ENCODE measurements at regions not wholly inside any gene's neighbourhood (a gene's known extent, or its start where the extent isn't known, plus 50 kb on each side); places are given as distances from the start of the nearest gene placed in this dataset.

- no peak for DNase-seq (ENCODE audit: low read depth in 4 of 4, low spot score in 1 of 4)
Measured at GRCh38 chr13:34294483-34295129, 476.7 kb downstream of the RFC3 start.

GRCh38 chr13:34300559-34300958, 482.6 kb downstream of the RFC3 start:
- no peak for DNase-seq (ENCODE audit: low read depth in 4 of 4, low spot score in 1 of 4)

GRCh38 chr13:34302596-34302995, 484.6 kb downstream of the RFC3 start:
- DNase-seq (ENCODE audit: low read depth in 4 of 4, low spot score in 1 of 4) = no peak

GRCh38 chr13:34303346-34303745, 485.4 kb downstream of the RFC3 start:
- no peak for DNase-seq (ENCODE audit: low read depth in 4 of 4, low spot score in 1 of 4)

- DNase-seq (ENCODE audit: low read depth in 4 of 4, low spot score in 1 of 4) = no peak
Measured at GRCh38 chr13:34307607-34308006, 489.7 kb downstream of the RFC3 start.

- no peak for DNase-seq (ENCODE audit: low read depth in 4 of 4, low spot score in 1 of 4)
Measured at GRCh38 chr13:34308725-34309124, 490.8 kb downstream of the RFC3 start.

GRCh38 chr13:34310539-34310938, 492.6 kb downstream of the RFC3 start:
- no peak for DNase-seq (ENCODE audit: low read depth in 4 of 4, low spot score in 1 of 4)

- DNase-seq (ENCODE audit: low read depth in 4 of 4, low spot score in 1 of 4) = no peak
Measured at GRCh38 chr13:34311251-34311650, 493.3 kb downstream of the RFC3 start.

GRCh38 chr13:34312578-34312977, 494.6 kb downstream of the RFC3 start:
- DNase-seq (ENCODE audit: low read depth in 4 of 4, low spot score in 1 of 4) = no peak

- DNase-seq (ENCODE audit: low read depth in 4 of 4, low spot score in 1 of 4) = no peak
Measured at GRCh38 chr13:34320084-34320483, 502.1 kb downstream of the RFC3 start.

- DNase-seq (ENCODE audit: low read depth in 4 of 4, low spot score in 1 of 4) = no peak
Measured at GRCh38 chr13:34322014-34322742, 504.2 kb downstream of the RFC3 start.

GRCh38 chr13:34322743-34323074, 504.8 kb downstream of the RFC3 start:
- DNase-seq (ENCODE audit: low read depth in 4 of 4, low spot score in 1 of 4) = no peak

GRCh38 chr13:34335014-34336007, 517.4 kb downstream of the RFC3 start:
- no peak for DNase-seq (ENCODE audit: low read depth in 4 of 4, low spot score in 1 of 4)

- DNase-seq (ENCODE audit: low read depth in 4 of 4, low spot score in 1 of 4) = no peak
Measured at GRCh38 chr13:34338102-34338501, 520.2 kb downstream of the RFC3 start.

- DNase-seq (ENCODE audit: low read depth in 4 of 4, low spot score in 1 of 4) = no peak
Measured at GRCh38 chr13:34340534-34340933, 522.6 kb downstream of the RFC3 start.

- no peak for DNase-seq (ENCODE audit: low read depth in 4 of 4, low spot score in 1 of 4)
Measured at GRCh38 chr13:34343413-34343940, 525.5 kb downstream of the RFC3 start.

GRCh38 chr13:34344816-34345215, 526.9 kb downstream of the RFC3 start:
- DNase-seq (ENCODE audit: low read depth in 4 of 4, low spot score in 1 of 4) = no peak

- DNase-seq (ENCODE audit: low read depth in 4 of 4, low spot score in 1 of 4) = no peak
Measured at GRCh38 chr13:34345258-34345965, 527.5 kb downstream of the RFC3 start.

- no peak for DNase-seq (ENCODE audit: low read depth in 4 of 4, low spot score in 1 of 4)
Measured at GRCh38 chr13:34346626-34347025, 528.7 kb downstream of the RFC3 start.

- DNase-seq (ENCODE audit: low read depth in 4 of 4, low spot score in 1 of 4) = no peak
Measured at GRCh38 chr13:34347784-34348573, 530.0 kb downstream of the RFC3 start.

Data from stimulated activated CD4-positive, alpha-beta T cell treated with anti-CD3 and anti-CD28 coated beads, Interleukin-1b, Interleukin-23, amount 100 ng/mL, for 24 hours (primary cell).